Osteocyte (in vitro differentiated cells): ENCODE measurements at regions not wholly inside any gene's neighbourhood (a gene's known extent, or its start where the extent isn't known, plus 50 kb on each side); places are given as distances from the start of the nearest gene placed in this dataset.

ENCODE experiments used
- DNase-seq: peaks from one replicate; pipeline ENCODE4 v3.0.0; 2021; ENCODE audit warnings: mixed read lengths; ENCODE audit not compliant: unreplicated experiment; ENCODE audit errors: extremely low spot score
- H3K27ac Mint-ChIP-seq: one replicate; pipeline ENCODE4 v1.8.0; 2021; ENCODE audit warnings: mild to moderate bottlenecking, mixed read lengths; ENCODE audit not compliant: unreplicated experiment
- H3K27me3 Mint-ChIP-seq: one replicate; pipeline ENCODE4 v1.8.0; 2021; ENCODE audit warnings: mixed read lengths; ENCODE audit not compliant: unreplicated experiment
- H3K36me3 Mint-ChIP-seq: one replicate; pipeline ENCODE4 v1.8.0; 2021; ENCODE audit warnings: mixed read lengths; ENCODE audit not compliant: unreplicated experiment
- H3K4me1 Mint-ChIP-seq: one replicate; pipeline ENCODE4 v1.8.0; 2021; ENCODE audit warnings: mixed read lengths; ENCODE audit not compliant: unreplicated experiment
- H3K4me3 Mint-ChIP-seq: one replicate; pipeline ENCODE4 v1.8.0; 2021; ENCODE audit warnings: mild to moderate bottlenecking, moderate library complexity, mixed read lengths; ENCODE audit not compliant: unreplicated experiment
- H3K9me3 Mint-ChIP-seq: one replicate; pipeline ENCODE4 v1.8.0; 2021; ENCODE audit warnings: mixed read lengths; ENCODE audit not compliant: unreplicated experiment
- CTCF ChIP-seq: fragments of 200-600 bp; sonication (generic); IDR thresholded peaks from 2 replicates; pipeline ENCODE4 v1.5.0; 2021; ENCODE audit warnings: antibody characterized with exemption, mild to moderate bottlenecking, moderate library complexity

GRCh38 chr2:187091664-187092063, 242.7 kb upstream of the ZSWIM2 start:
- Mint-ChIP-seq H3K36me3 (no peaks in the 10 kb centered on the region), H3K4me1 (no peaks in the 10 kb centered on the region), H3K27me3 (peaks cover 12% of the 10 kb centered on the region), H3K9me3 (no peaks in the 10 kb centered on the region), H3K4me3 (no peak overlapping the region), H3K27ac (no peak overlapping the region)
- no peak for DNase-seq
- TF ChIP-seq CTCF, result no peak

- Mint-ChIP-seq H3K36me3 (no peaks in the 10 kb centered on the region), H3K9me3 (no peaks in the 10 kb centered on the region), H3K4me3 (no peak overlapping the region), H3K4me1 (no peaks in the 10 kb centered on the region), H3K27me3 (peaks cover 11% of the 10 kb centered on the region), H3K27ac (no peak overlapping the region)
- DNase-seq, result no peak
- TF ChIP-seq CTCF, result no peak
Observed at GRCh38 chr2:187084524-187084923, 235.6 kb upstream of the ZSWIM2 start.

GRCh38 chr2:187081461-187081860, 232.5 kb upstream of the ZSWIM2 start:
- H3K36me3 Mint-ChIP-seq, result no peaks in the 10 kb centered on the region
- H3K27ac Mint-ChIP-seq, result no peak overlapping the region
- no peaks in the 10 kb centered on the region for H3K4me1 Mint-ChIP-seq
- H3K4me3 Mint-ChIP-seq, result no peak overlapping the region
- no peak for DNase-seq
- peaks cover 11% of the 10 kb centered on the region for H3K27me3 Mint-ChIP-seq
- no peaks in the 10 kb centered on the region for H3K9me3 Mint-ChIP-seq
- TF ChIP-seq CTCF, result no peak

GRCh38 chr2:187079901-187080300, 230.9 kb upstream of the ZSWIM2 start:
- DNase-seq, result no peak

GRCh38 chr2:187078297-187078696, 229.3 kb upstream of the ZSWIM2 start:
- Mint-ChIP-seq H3K27me3 (peaks cover 8% of the 10 kb centered on the region), H3K36me3 (no peaks in the 10 kb centered on the region), H3K9me3 (peaks cover 5% of the 10 kb centered on the region), H3K4me1 (no peaks in the 10 kb centered on the region), H3K27ac (no peak overlapping the region), H3K4me3 (no peak overlapping the region)
- no peak for DNase-seq
- no peak for TF ChIP-seq CTCF

More at GRCh38 chr2:187079901-187080300, 230.9 kb upstream of the ZSWIM2 start:
- no peaks in the 10 kb centered on the region for H3K36me3 Mint-ChIP-seq
- peaks cover 10% of the 10 kb centered on the region for H3K27me3 Mint-ChIP-seq
- peaks cover 5% of the 10 kb centered on the region for H3K9me3 Mint-ChIP-seq
- H3K4me1 Mint-ChIP-seq, result no peaks in the 10 kb centered on the region
- no peak overlapping the region for H3K27ac Mint-ChIP-seq
- no peak for TF ChIP-seq CTCF
- H3K4me3 Mint-ChIP-seq, result no peak overlapping the region
